HCT116 (cell line): ENCODE measurements at regions not wholly inside any gene's neighbourhood (a gene's known extent, or its start where the extent isn't known, plus 50 kb on each side); places are given as distances from the start of the nearest gene placed in this dataset.

Experiments used
- ATAC-seq: fragments of 200-7000 bp; cut with Tn5 transposase; 2 replicates; pipeline ENCODE4 v1.9.1; 2020; ENCODE audit warnings: mild to moderate bottlenecking, moderate library complexity
- BruUV-seq: library from RNA; stranded (reverse); fragments of 400-500 nt; replicated peaks from 2 replicates; lab custom pipeline; 2021; lab: Mats Ljungman, UMichigan
- CTCF ChIA-PET: fragments of 300-600 bp; sonication (Branson Sonifier 250); formaldehyde crosslinking; loops from one replicate; lab custom pipeline; 2021; ENCODE audit warnings: antibody characterized with exemption; lab: Charles Lee
- POLR2A ChIA-PET: fragments of 300-600, 350-600 bp; sonication (Branson Sonifier 250); formaldehyde crosslinking; loops from one replicate; lab custom pipeline; 2021; ENCODE audit warnings: antibody characterized with exemption; lab: Charles Lee
- RAD21 ChIA-PET, 2 experiments: fragments of 300-600 bp; sonication (Branson Sonifier 250); formaldehyde crosslinking; loops; one replicate each; lab custom pipeline; 2023; ENCODE audit warnings: low total read pairs in 2 of 2; ENCODE audit not compliant: uncharacterized antibody in 2 of 2, unreplicated experiment in 2 of 2, low non-redundant PET in 1 of 2; lab: Charles Lee
- DNase-seq: peaks from one replicate; pipeline ENCODE4 v3.0.0-alpha.2; 2010; ENCODE audit warnings: low read depth, low spot score
- H2AFZ ChIP-seq: fragments of 200-600 bp; shearing (Covaris generic), sonication (generic); 2 replicates; pipeline ENCODE4 v1.6.1; 2017; ENCODE audit warnings: low read depth, mixed run types, mixed read lengths, antibody characterized with exemption, low read length; ENCODE audit not compliant: poor library complexity, severe bottlenecking
- H3K27ac ChIP-seq: 2 replicates; pipeline ENCODE4 v1.5.1; 2012; ENCODE audit warnings: low read depth, low read length
- H3K27me3 ChIP-seq: fragments of 200-600 bp; sonication (generic); 2 replicates; pipeline ENCODE4 v1.6.1; 2016; ENCODE audit warnings: mixed run types, low read length, mixed read lengths; ENCODE audit not compliant: insufficient read depth
- H3K36me3 ChIP-seq, 2 experiments: fragments of 200-500 bp in 1 of 2; fragments of 200-600 bp in 1 of 2; sonication (Bioruptor generic) in 1 of 2; sonication (generic) in 1 of 2; 2 replicates each; pipeline versions ENCODE4 v1.5.1 to v1.6.1; 2014 to 2016; ENCODE audit warnings: low read length in 2 of 2, inconsistent platforms in 1 of 2, mixed read lengths in 1 of 2, mixed run types in 1 of 2; ENCODE audit not compliant: insufficient read depth in 2 of 2, control insufficient read depth in 1 of 2
- H3K4me1 ChIP-seq, 2 experiments: fragments of 200-600 bp in 1 of 2; sonication (generic) in 1 of 2; 2 replicates each; pipeline versions ENCODE4 v1.5.1 to v1.6.1; 2012 to 2017; ENCODE audit warnings: low read length in 2 of 2, inconsistent platforms in 1 of 2, mild to moderate bottlenecking in 1 of 2, mixed read lengths in 1 of 2, mixed run types in 1 of 2, moderate library complexity in 1 of 2; ENCODE audit not compliant: insufficient read depth in 2 of 2, control insufficient read depth in 1 of 2
- H3K4me2 ChIP-seq: fragments of 200-600 bp; sonication (generic); 2 replicates; pipeline ENCODE4 v1.6.1; 2017; ENCODE audit warnings: mixed run types, low read length, mixed read lengths
- H3K4me3 ChIP-seq, 2 experiments: fragments of 200-600 bp in 1 of 2; sonication (generic) in 1 of 2; replicated peaks in 1 of 2; 2 replicates each; pipeline ENCODE4 v1.5.1; 2011 to 2016; ENCODE audit warnings: low read length in 2 of 2, control low read depth in 1 of 2, low read depth in 1 of 2, mild to moderate bottlenecking in 1 of 2, mixed read lengths in 1 of 2, mixed run types in 1 of 2
- H3K79me2 ChIP-seq: fragments of 200-600 bp; sonication (generic); 2 replicates; pipeline ENCODE4 v1.6.1; 2017; ENCODE audit warnings: mild to moderate bottlenecking, mixed run types, low read length, moderate library complexity, mixed read lengths; ENCODE audit not compliant: insufficient read depth
- H3K9ac ChIP-seq: fragments of 200-600 bp; sonication (generic); 2 replicates; pipeline ENCODE4 v1.6.1; 2016; ENCODE audit warnings: low read length, mixed read lengths
- H3K9me2 ChIP-seq: fragments of 200-600 bp; sonication (generic), shearing (Covaris generic); 2 replicates; pipeline ENCODE4 v1.6.1; 2017; ENCODE audit warnings: mixed run types, mild to moderate bottlenecking, moderate library complexity; ENCODE audit not compliant: insufficient read depth
- H3K9me3 ChIP-seq, 2 experiments: fragments of 200-500 bp in 1 of 2; fragments of 200-600 bp in 1 of 2; sonication (Bioruptor generic) in 1 of 2; sonication (generic) in 1 of 2; 2 replicates each; pipeline ENCODE4 v1.6.1; 2014 to 2017; ENCODE audit warnings: low read length in 2 of 2, mixed read lengths in 2 of 2, inconsistent platforms in 1 of 2, low read depth in 1 of 2, mild to moderate bottlenecking in 1 of 2, mixed run types in 1 of 2, moderate library complexity in 1 of 2; ENCODE audit not compliant: control insufficient read depth in 1 of 2, insufficient read depth in 1 of 2
- H4K20me1 ChIP-seq: fragments of 200-600 bp; sonication (generic), shearing (Covaris generic); 2 replicates; pipeline ENCODE4 v1.6.1; 2017; ENCODE audit warnings: mixed run types, mild to moderate bottlenecking, moderate library complexity; ENCODE audit not compliant: insufficient read depth
- CBX3 ChIP-seq: IDR thresholded peaks from 2 replicates; pipeline ENCODE4 v1.6.1; 2012; ENCODE audit warnings: low read depth
- CEBPB ChIP-seq: IDR thresholded peaks from 2 replicates; pipeline ENCODE4 v1.6.1; 2012; ENCODE audit warnings: low read depth
- ELF1 ChIP-seq: IDR thresholded peaks from 2 replicates; pipeline ENCODE4 v1.6.1; 2012; ENCODE audit warnings: low read depth, borderline replicate concordance
- EZH2 ChIP-seq: fragments of 200-600 bp; sonication (generic); IDR thresholded peaks from 2 replicates; pipeline ENCODE4 v1.6.1; 2017; ENCODE audit warnings: antibody characterized with exemption, mixed run types
- RAD21 ChIP-seq: IDR thresholded peaks from 2 replicates; pipeline ENCODE4 v1.6.1; 2012; ENCODE audit warnings: low read depth, mild to moderate bottlenecking
- TCF7L2 ChIP-seq: IDR thresholded peaks from 2 replicates; pipeline ENCODE4 v1.7.0; 2011; ENCODE audit warnings: borderline replicate concordance, inconsistent platforms; ENCODE audit not compliant: insufficient read depth, insufficient read length; ENCODE audit errors: extremely low read depth
- YY1 ChIP-seq: IDR thresholded peaks from 2 replicates; pipeline ENCODE4 v1.6.1; 2011; ENCODE audit warnings: low read length, low read depth, moderate library complexity, mild to moderate bottlenecking; ENCODE audit not compliant: insufficient replicate concordance; ENCODE audit errors: extremely low read depth
- ZFX ChIP-seq: fragments of 450-650 bp; IDR thresholded peaks from 2 replicates; pipeline ENCODE4 v1.6.1; 2017
- ZNF274 ChIP-seq: fragments of 200-500 bp; sonication (Bioruptor generic); IDR thresholded peaks from 2 replicates; pipeline ENCODE4 v1.6.1; 2014; ENCODE audit warnings: mild to moderate bottlenecking, low read depth, low read length, inconsistent platforms
- intact Hi-C: fragments of 100-400 bp; cut with micrococcal nuclease; formaldehyde crosslinking; loops from 2 replicates; pipeline ENCODE4 v1.10.0; 2022
- TF ChIP-seq, protein P1 (sequence below), 3 experiments: fragments of 200-600 bp in 1 of 3; sonication (generic) in 1 of 3; IDR thresholded peaks in 2 of 3; conservative IDR thresholded peaks in 1 of 3; 2 replicates each; pipeline ENCODE4 v1.5.1; 2012 to 2017; ENCODE audit warnings: low read depth in 2 of 3, low read length in 2 of 3, antibody characterized with exemption in 1 of 3, borderline replicate concordance in 1 of 3, control low read depth in 1 of 3, mild to moderate bottlenecking in 1 of 3, mixed read lengths in 1 of 3, mixed run types in 1 of 3, moderate library complexity in 1 of 3; ENCODE audit not compliant: insufficient read depth in 1 of 3
- TF ChIP-seq, protein P2 (sequence below): IDR thresholded peaks from 2 replicates; pipeline ENCODE4 v1.6.1; 2012

DNA sequence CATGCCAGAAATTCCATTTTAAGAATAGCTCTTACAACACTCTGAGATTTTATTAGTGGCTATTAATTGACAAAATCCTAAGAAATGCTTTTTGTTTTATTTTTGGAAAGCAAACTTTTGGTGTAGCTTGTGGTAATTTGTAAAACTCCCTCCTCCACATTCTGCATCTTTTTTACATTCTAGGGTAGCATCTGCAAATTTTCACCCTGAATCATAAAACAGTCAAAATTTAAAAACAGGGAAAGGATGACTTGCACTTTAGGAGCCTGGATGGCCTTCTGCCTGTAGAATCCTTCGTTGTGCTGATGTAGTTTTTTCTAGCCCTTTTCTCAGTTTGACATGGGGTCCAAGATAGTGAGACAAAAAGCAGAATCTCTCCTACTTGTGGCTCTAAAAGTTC lies 316.1 kb downstream of the ADRA2A start:
- CTCF ChIA-PET: no interaction called here
- H2AFZ ChIP-seq: no peak overlapping the region
- no peak overlapping the region for H3K9ac ChIP-seq
- POLR2A ChIA-PET: no interaction called here
- intact Hi-C loops: no loop called here
- no peak for DNase-seq
- TF ChIP-seq ZFX: no peak
- no peak for TF ChIP-seq ELF1
- no peak for ATAC-seq
- H3K4me2 ChIP-seq: no peak overlapping the region
- H3K9me2 ChIP-seq: no peaks in the 10 kb centered on the region
- no peaks in the 10 kb centered on the region for H3K79me2 ChIP-seq
- peaks cover 17% of the 10 kb centered on the region for H3K27me3 ChIP-seq
- H3K27ac ChIP-seq: no peak overlapping the region
- RAD21 ChIA-PET: no interaction called here
- no TSS peak for BruUV-seq
- no peaks in the 10 kb centered on the region for H3K36me3 ChIP-seq
- no peaks in the 10 kb centered on the region for H3K9me3 ChIP-seq
- no peak overlapping the region for H3K4me3 ChIP-seq
- no peaks in the 10 kb centered on the region for H4K20me1 ChIP-seq
- H3K4me1 ChIP-seq: no peaks in the 10 kb centered on the region

DNA sequence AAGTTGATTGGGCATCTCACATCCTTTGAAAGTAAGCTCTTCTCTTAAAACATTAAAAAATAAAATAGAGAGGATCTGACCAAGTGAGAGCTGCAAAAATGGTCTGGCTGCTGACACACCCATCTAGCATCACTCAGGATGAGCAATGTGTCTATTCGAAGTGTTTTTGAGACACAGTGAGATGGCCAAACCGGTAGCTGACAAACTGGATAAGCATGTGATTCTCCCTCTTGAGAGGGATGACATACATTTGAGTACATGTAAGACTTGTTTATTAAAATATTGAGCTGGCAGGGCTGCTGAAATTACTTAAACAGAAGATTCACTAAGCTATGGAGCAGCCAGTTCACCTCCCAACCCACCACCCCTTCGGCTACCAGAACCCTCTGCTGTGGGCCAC lies 333.9 kb downstream of the ADRA2A start:
- DNase-seq (no peak), ATAC-seq (no peak)
- ChIA-PET POLR2A (no interaction called here), CTCF (no interaction called here), RAD21 (no interaction called here)
- H3K4me3 ChIP-seq: no peak overlapping the region
- H3K4me2 ChIP-seq: no peak overlapping the region
- no peak for TF ChIP-seq CBX3
- TF ChIP-seq CEBPB: no peak
- TF ChIP-seq, protein P1, sequence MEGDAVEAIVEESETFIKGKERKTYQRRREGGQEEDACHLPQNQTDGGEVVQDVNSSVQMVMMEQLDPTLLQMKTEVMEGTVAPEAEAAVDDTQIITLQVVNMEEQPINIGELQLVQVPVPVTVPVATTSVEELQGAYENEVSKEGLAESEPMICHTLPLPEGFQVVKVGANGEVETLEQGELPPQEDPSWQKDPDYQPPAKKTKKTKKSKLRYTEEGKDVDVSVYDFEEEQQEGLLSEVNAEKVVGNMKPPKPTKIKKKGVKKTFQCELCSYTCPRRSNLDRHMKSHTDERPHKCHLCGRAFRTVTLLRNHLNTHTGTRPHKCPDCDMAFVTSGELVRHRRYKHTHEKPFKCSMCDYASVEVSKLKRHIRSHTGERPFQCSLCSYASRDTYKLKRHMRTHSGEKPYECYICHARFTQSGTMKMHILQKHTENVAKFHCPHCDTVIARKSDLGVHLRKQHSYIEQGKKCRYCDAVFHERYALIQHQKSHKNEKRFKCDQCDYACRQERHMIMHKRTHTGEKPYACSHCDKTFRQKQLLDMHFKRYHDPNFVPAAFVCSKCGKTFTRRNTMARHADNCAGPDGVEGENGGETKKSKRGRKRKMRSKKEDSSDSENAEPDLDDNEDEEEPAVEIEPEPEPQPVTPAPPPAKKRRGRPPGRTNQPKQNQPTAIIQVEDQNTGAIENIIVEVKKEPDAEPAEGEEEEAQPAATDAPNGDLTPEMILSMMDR (IDR thresholded peaks at IDR 0.05 in 2 of 3, conservative IDR thresholded peaks at IDR 0.05 in 1 of 3; ENCODE audit: borderline replicate concordance in 1 of 3, insufficient read depth in 1 of 3, low read depth in 2 of 3, low read length in 2 of 3): no peak
- no peak for TF ChIP-seq YY1
- no peak for TF ChIP-seq TCF7L2
- no peak for TF ChIP-seq ZNF274
- TF ChIP-seq, protein P2, sequence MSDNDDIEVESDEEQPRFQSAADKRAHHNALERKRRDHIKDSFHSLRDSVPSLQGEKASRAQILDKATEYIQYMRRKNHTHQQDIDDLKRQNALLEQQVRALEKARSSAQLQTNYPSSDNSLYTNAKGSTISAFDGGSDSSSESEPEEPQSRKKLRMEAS: no peak
- TF ChIP-seq RAD21: no peak
- TF ChIP-seq EZH2: no peak
- H3K36me3 ChIP-seq: no peaks in the 10 kb centered on the region
- H3K27me3 ChIP-seq: peaks cover 27% of the 10 kb centered on the region
- no TSS peak for BruUV-seq
- no peak overlapping the region for H3K9ac ChIP-seq
- intact Hi-C loops: no loop called here
- no peaks in the 10 kb centered on the region for H3K9me2 ChIP-seq
- H3K79me2 ChIP-seq: no peaks in the 10 kb centered on the region
- H3K9me3 ChIP-seq: no peaks in the 10 kb centered on the region
- H2AFZ ChIP-seq: no peak overlapping the region
- no peaks in the 10 kb centered on the region for H3K4me1 ChIP-seq
- H4K20me1 ChIP-seq: no peaks in the 10 kb centered on the region
- no peak overlapping the region for H3K27ac ChIP-seq
